Upper lobe of left lung (tissue), 4 donors: ENCODE measurements at regions not wholly inside any gene's neighbourhood (a gene's known extent, or its start where the extent isn't known, plus 50 kb on each side); places are given as distances from the start of the nearest gene placed in this dataset.

Experiments used
- EP300 ChIP-seq, 4 donors: sonication (generic); formaldehyde crosslinking; IDR thresholded peaks; one replicate each; pipeline ENCODE4 v1.5.1; 2017; ENCODE audit warnings: antibody characterized with exemption in 4 of 4, control low read depth in 2 of 4
- POLR2A ChIP-seq, 4 donors: fragments of 450-650 bp; IDR thresholded peaks; one replicate each; pipeline ENCODE4 v1.5.1; 2016 to 2017; ENCODE audit warnings: antibody characterized with exemption in 4 of 4, mild to moderate bottlenecking in 2 of 4
- POLR2AphosphoS5 ChIP-seq, 2 donors: sonication (generic); formaldehyde crosslinking; IDR thresholded peaks; one replicate each; pipeline ENCODE4 v1.5.1; 2017; ENCODE audit warnings: antibody characterized with exemption in 2 of 2
- TF ChIP-seq, protein P1 (sequence below), 6 experiments: fragments of 450-650 bp in 4 of 6; fragments of 200-600 bp in 2 of 6; sonication (generic) in 2 of 6; IDR thresholded peaks; one replicate each; pipeline ENCODE4 v1.5.1; 2016 to 2019; ENCODE audit warnings: antibody characterized with exemption in 6 of 6

DNA sequence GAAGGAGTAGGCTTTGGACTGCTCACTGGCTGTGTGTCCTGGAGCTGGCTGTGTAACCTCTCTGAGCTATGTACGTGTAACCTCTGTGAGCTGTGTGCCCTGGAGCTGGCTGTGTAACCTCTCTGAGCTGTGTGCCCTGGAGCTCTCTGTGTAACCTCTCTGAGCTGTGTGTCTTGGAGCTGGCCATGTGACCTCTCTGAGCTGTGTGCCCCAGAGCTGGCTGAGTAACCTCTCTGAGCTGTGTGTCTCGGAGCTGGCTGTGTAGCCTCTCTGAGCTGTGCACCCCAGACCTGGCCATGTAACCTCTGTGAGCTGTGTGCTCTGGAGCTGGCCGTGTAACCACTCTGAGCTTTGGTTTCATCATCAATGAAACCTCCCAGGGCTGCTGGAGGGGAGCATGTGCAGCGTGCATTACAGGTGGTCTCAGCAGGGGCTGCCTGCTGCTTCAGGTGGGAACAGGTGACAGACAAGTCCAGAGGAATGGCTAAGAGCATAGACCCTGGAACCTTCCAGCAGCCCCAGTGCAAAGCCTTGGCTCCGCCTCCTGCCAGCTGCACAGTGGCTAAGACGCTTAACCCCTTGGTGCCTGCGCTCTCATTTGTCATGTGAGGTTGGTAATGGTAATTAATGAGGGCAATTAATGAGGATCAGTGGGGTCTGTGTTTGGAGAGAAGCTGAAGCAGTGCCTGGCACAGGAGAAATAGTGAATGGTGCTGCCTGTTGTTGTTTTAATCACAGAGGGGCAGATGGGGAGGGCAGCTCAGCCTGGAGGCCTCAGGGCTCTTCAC lies 86.7 kb downstream of the KATNIP start:
- TF ChIP-seq, protein P1, sequence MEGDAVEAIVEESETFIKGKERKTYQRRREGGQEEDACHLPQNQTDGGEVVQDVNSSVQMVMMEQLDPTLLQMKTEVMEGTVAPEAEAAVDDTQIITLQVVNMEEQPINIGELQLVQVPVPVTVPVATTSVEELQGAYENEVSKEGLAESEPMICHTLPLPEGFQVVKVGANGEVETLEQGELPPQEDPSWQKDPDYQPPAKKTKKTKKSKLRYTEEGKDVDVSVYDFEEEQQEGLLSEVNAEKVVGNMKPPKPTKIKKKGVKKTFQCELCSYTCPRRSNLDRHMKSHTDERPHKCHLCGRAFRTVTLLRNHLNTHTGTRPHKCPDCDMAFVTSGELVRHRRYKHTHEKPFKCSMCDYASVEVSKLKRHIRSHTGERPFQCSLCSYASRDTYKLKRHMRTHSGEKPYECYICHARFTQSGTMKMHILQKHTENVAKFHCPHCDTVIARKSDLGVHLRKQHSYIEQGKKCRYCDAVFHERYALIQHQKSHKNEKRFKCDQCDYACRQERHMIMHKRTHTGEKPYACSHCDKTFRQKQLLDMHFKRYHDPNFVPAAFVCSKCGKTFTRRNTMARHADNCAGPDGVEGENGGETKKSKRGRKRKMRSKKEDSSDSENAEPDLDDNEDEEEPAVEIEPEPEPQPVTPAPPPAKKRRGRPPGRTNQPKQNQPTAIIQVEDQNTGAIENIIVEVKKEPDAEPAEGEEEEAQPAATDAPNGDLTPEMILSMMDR (IDR thresholded peaks at IDR 0.05) = no peak
- TF ChIP-seq POLR2A (IDR thresholded peaks at IDR 0.05) (no peak), EP300 (IDR thresholded peaks at IDR 0.05) (no peak), POLR2AphosphoS5 (IDR thresholded peaks at IDR 0.05) (no peak)
